K562 (cell line): ENCODE measurements at regions not wholly inside any gene's neighbourhood (a gene's known extent, or its start where the extent isn't known, plus 50 kb on each side); places are given as distances from the start of the nearest gene placed in this dataset.

Source experiments
- ATAC-seq: fragments of 200-7000 bp; cut with Tn5 transposase; 3 replicates; pipeline ENCODE4 v1.9.1; 2020; ENCODE audit warnings: moderate library complexity
- BruUV-seq: library from RNA; stranded (reverse); fragments of 400-500 nt; replicated peaks from 2 replicates; lab custom pipeline; 2021; lab: Mats Ljungman, UMichigan
- CTCF ChIA-PET: fragments of 300-600 bp; formaldehyde crosslinking; extraction: SDS; loops from one replicate; lab custom pipeline; 2021; ENCODE audit warnings: low intra/inter-chr PET ratio; lab: Yijun Ruan, JAX
- POLR2A ChIA-PET: fragments of 300-600, 350-650 bp; sonication (Branson Sonifier 250); formaldehyde crosslinking; extraction: SDS; loops from one replicate; lab custom pipeline; 2021; ENCODE audit warnings: antibody characterized with exemption, inconsistent platforms; lab: Yijun Ruan, JAX
- DNase-seq, 4 experiments: peaks; one replicate each; pipeline versions ENCODE4 v3.0.0 to v3.0.0-alpha.2; 2011 to 2018; ENCODE audit warnings: low spot score in 3 of 4, mixed read lengths in 3 of 4; ENCODE audit errors: extremely low read depth in 1 of 4
- FAIRE-seq: peaks from 2 replicates; lab custom pipeline; 2011; peaks lifted over from hg19 to GRCh38; lab: Jason Lieb, UNC
- H2AFZ ChIP-seq: 2 replicates; pipeline ENCODE4 v1.6.0; 2011; ENCODE audit warnings: low read depth, low read length, control low read depth, inconsistent platforms
- H3K27ac ChIP-seq: fragments of 200-600 bp; 3 replicates; pipeline ENCODE4 v1.8.0; 2011; ENCODE audit warnings: low read depth, mild to moderate bottlenecking, control low read depth, inconsistent platforms, low read length, moderate library complexity, mixed read lengths; ENCODE audit errors: extremely low read depth
- H3K27me3 ChIP-seq, 2 experiments: fragments of 300-600 bp in 1 of 2; 2 replicates in 1 of 2; 3 replicates in 1 of 2; pipeline versions ENCODE4 v1.6.0 to v1.8.0; 2011; ENCODE audit warnings: inconsistent platforms in 2 of 2, low read length in 2 of 2, mild to moderate bottlenecking in 1 of 2, mixed read lengths in 1 of 2, moderate library complexity in 1 of 2; ENCODE audit not compliant: control insufficient read depth in 2 of 2, insufficient read depth in 2 of 2
- H3K36me3 ChIP-seq: fragments of 300-600 bp; 3 replicates; pipeline ENCODE4 v1.8.0; 2011; ENCODE audit warnings: mild to moderate bottlenecking, low read length, inconsistent platforms; ENCODE audit not compliant: control insufficient read depth, insufficient read depth
- H3K4me1 ChIP-seq, 2 experiments: fragments of 200-600 bp in 1 of 2; replicated peaks in 1 of 2; 2 replicates in 1 of 2; 3 replicates in 1 of 2; pipeline versions ENCODE4 v1.5.1 to v1.8.0; 2011; ENCODE audit warnings: inconsistent platforms in 2 of 2, low read length in 2 of 2, mild to moderate bottlenecking in 1 of 2, mixed read lengths in 1 of 2, moderate library complexity in 1 of 2; ENCODE audit not compliant: control insufficient read depth in 2 of 2, insufficient read depth in 2 of 2
- H3K4me2 ChIP-seq: 2 replicates; pipeline ENCODE4 v1.6.1; 2011; ENCODE audit warnings: low read length, control low read depth, inconsistent platforms, mixed read lengths; ENCODE audit not compliant: insufficient read depth
- H3K4me3 ChIP-seq: fragments of 200-600 bp; sonication (generic), shearing (Covaris generic); 2 replicates; pipeline ENCODE4 v1.5.1; 2016; ENCODE audit warnings: control low read depth, inconsistent platforms
- H3K79me2 ChIP-seq: fragments of 200-600 bp; 3 replicates; pipeline ENCODE4 v1.8.0; 2011; ENCODE audit warnings: low read length, inconsistent platforms; ENCODE audit not compliant: control insufficient read depth, insufficient read depth
- H3K9ac ChIP-seq, 2 experiments: 2 replicates each; pipeline versions ENCODE4 v1.6.0 to v1.6.1; 2011; ENCODE audit warnings: low read depth in 2 of 2, low read length in 2 of 2, control low read depth in 1 of 2, inconsistent platforms in 1 of 2, mild to moderate bottlenecking in 1 of 2, mixed read lengths in 1 of 2; ENCODE audit not compliant: insufficient read depth in 1 of 2
- H3K9me1 ChIP-seq: one replicate; pipeline ENCODE4 v1.6.0; 2011; ENCODE audit warnings: inconsistent platforms, mild to moderate bottlenecking, low read length, moderate library complexity; ENCODE audit not compliant: control insufficient read depth, insufficient read depth
- H3K9me3 ChIP-seq: replicated peaks from 2 replicates; pipeline ENCODE4 v1.5.1; 2011; ENCODE audit warnings: low read depth, low read length, inconsistent platforms; ENCODE audit not compliant: control insufficient read depth, insufficient read depth
- H4K20me1 ChIP-seq: replicated peaks from 2 replicates; pipeline ENCODE4 v1.6.1; 2011; ENCODE audit warnings: low read length, inconsistent platforms, mixed read lengths; ENCODE audit not compliant: control insufficient read depth, insufficient read depth
- RBM34 ChIP-seq: fragments of 200-400 bp; formaldehyde crosslinking; IDR thresholded peaks from 2 replicates; pipeline ENCODE4 v1.6.1; 2018; ENCODE audit warnings: low read length, borderline replicate concordance; ENCODE audit not compliant: insufficient read depth
- RFX1 ChIP-seq: fragments of 450-650 bp; IDR thresholded peaks from 2 replicates; pipeline ENCODE4 v1.6.1; 2016; ENCODE audit warnings: mild to moderate bottlenecking, moderate library complexity
- WGBS: fragments of 100-300 bp; shearing (Covaris generic); methylation state at CpG from one replicate; pipeline ENCODE4 v1.1.6; 2016; ENCODE audit warnings: low coverage, mixed read lengths; ENCODE audit not compliant: insufficient coverage; ENCODE audit errors: missing lambda C conversion rate; 5-methylcytosine and 5-hydroxymethylcytosine counted together
- in situ Hi-C: fragments of 300-500 bp; cut with MboI; formaldehyde crosslinking; loops from 4 replicates; pipeline ENCODE4 v1.15.0; 2018; ENCODE audit warnings: inconsistent platforms, mixed read lengths
- intact Hi-C: fragments of 100-400 bp; cut with micrococcal nuclease; formaldehyde crosslinking; loops from 2 replicates; pipeline ENCODE4 v1.14.2; 2022
- TF ChIP-seq, protein P1 (sequence below), 2 experiments: fragments of 150-350 bp in 1 of 2; IDR thresholded peaks; 2 replicates each; pipeline ENCODE4 v1.6.1; 2012 to 2016; ENCODE audit warnings: low read depth in 2 of 2, low read length in 2 of 2, mild to moderate bottlenecking in 1 of 2, moderate library complexity in 1 of 2

DNA sequence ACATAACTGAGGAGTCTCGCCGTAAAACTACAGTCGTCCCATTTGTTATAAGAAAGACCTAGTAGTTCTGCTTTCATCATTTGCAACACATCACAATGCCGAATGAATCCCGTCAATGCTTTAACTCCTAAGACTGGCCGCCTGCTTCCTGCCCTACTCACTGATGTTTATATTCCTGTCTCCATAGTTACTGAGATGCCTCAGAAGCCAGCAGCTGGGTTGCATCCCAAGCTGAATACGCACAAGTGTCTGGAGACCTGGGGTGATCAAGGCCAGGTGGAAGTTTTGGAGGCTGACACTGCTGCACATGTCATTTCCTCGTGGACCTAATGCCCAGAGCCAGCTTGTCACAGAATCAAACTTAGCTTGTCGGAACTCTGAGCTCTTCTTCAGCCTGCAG lies 95.2 kb upstream of the UBE2E1 start:
- no peaks in the 10 kb centered on the region for H3K4me1 ChIP-seq
- H3K9me3 ChIP-seq: no peaks in the 10 kb centered on the region
- no peaks in the 10 kb centered on the region for H3K9me1 ChIP-seq
- in situ Hi-C loops (no loop called here), intact Hi-C loops (loop anchor here (10.0 kb wide), 1 partner anchor 164 kb away; no protein-coding TSS in a partner anchor)
- ATAC-seq (no peak), FAIRE-seq (no peak), DNase-seq (no peak)
- H3K9ac ChIP-seq: no peak overlapping the region
- no peaks in the 10 kb centered on the region for H3K79me2 ChIP-seq
- TF ChIP-seq, protein P1, sequence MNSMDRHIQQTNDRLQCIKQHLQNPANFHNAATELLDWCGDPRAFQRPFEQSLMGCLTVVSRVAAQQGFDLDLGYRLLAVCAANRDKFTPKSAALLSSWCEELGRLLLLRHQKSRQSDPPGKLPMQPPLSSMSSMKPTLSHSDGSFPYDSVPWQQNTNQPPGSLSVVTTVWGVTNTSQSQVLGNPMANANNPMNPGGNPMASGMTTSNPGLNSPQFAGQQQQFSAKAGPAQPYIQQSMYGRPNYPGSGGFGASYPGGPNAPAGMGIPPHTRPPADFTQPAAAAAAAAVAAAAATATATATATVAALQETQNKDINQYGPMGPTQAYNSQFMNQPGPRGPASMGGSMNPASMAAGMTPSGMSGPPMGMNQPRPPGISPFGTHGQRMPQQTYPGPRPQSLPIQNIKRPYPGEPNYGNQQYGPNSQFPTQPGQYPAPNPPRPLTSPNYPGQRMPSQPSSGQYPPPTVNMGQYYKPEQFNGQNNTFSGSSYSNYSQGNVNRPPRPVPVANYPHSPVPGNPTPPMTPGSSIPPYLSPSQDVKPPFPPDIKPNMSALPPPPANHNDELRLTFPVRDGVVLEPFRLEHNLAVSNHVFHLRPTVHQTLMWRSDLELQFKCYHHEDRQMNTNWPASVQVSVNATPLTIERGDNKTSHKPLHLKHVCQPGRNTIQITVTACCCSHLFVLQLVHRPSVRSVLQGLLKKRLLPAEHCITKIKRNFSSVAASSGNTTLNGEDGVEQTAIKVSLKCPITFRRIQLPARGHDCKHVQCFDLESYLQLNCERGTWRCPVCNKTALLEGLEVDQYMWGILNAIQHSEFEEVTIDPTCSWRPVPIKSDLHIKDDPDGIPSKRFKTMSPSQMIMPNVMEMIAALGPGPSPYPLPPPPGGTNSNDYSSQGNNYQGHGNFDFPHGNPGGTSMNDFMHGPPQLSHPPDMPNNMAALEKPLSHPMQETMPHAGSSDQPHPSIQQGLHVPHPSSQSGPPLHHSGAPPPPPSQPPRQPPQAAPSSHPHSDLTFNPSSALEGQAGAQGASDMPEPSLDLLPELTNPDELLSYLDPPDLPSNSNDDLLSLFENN (IDR thresholded peaks at IDR 0.05; ENCODE audit: low read depth in 2 of 2, low read length in 2 of 2): no peak
- TF ChIP-seq RBM34: no peak
- peak; percentile 27; the same call in 1 of the 2 replicates for TF ChIP-seq RFX1
- H3K4me2 ChIP-seq: no peak overlapping the region
- no peaks in the 10 kb centered on the region for H3K36me3 ChIP-seq
- H3K27ac ChIP-seq: no peak overlapping the region
- H2AFZ ChIP-seq: no peak overlapping the region
- ChIA-PET POLR2A (interaction anchor here (0.6 to 1.2 kb wide), 2 partner anchors 45 to 167 kb away, joined by 3 read pairs; no protein-coding TSS in a partner anchor), CTCF (no interaction called here)
- H4K20me1 ChIP-seq: no peaks in the 10 kb centered on the region
- BruUV-seq: no TSS peak
- H3K4me3 ChIP-seq: no peak overlapping the region
- peaks cover 14 to 26% of the 10 kb centered on the region in 2 experiments; a peak in 4 of 5 replicates for H3K27me3 ChIP-seq
- 1% methylated on average over 9 of the region's 9 CpGs for WGBS
